SK-N-MC (cell line): ENCODE measurements at regions not wholly inside any gene's neighbourhood (a gene's known extent, or its start where the extent isn't known, plus 50 kb on each side); places are given as distances from the start of the nearest gene placed in this dataset.

Source experiments
- EZH2 ChIP-seq: fragments of 200-600 bp; sonication (generic); IDR thresholded peaks from one replicate; pipeline ENCODE4 v1.6.1; 2017; ENCODE audit warnings: antibody characterized with exemption
- POLR2AphosphoS5 ChIP-seq: IDR thresholded peaks from 2 replicates; pipeline ENCODE4 v1.6.1; 2012; ENCODE audit warnings: mild to moderate bottlenecking, low read depth, low read length, borderline replicate concordance

DNA sequence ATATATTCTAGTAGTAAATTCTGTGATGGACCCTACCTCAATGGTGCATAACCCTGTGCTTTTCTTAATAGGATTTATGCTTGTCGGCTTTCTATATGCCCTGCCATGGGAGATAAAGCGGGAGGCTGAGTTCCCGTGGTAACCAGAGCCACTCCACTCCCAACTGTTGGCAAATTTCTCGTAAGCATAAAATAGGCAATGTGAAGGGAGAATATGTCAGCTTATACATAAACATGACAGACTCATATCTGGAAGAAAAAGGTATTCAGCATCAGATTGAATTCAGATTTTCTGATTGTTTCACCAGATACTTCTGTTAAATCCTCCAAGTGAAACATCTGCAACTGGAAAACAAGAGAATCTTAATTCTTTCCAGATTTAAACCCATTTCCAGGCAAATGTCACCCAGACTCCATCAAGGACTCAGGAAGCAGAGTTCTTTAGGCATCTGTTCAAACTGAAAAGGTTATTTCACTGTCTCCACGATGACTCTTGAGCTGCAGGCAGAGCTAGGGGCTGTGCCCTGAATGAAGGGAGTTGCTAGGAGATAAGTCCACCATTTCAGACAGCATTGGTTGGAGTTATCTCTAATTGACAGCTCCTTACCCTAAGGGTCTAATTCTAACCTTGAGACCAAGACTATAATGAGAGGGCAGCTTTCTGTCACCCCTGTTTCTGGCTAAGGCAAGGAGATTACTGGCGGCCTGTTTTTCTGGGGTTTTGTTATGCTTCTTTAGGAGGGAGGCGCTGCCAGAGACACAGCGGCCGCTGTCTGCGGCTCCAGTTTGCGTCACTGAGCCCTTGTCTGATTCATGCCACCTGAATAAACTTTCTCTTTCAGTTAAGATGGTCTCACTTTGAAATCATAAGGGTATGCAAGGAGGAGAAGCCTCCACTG, 381.3 kb downstream of the SOX11 start:
- TF ChIP-seq POLR2AphosphoS5 (no peak), EZH2 (no peak)
